NCI-H510A (cell line): ENCODE measurements at regions not wholly inside any gene's neighbourhood (a gene's known extent, or its start where the extent isn't known, plus 50 kb on each side); places are given as distances from the start of the nearest gene placed in this dataset.

Experiments
- DNase-seq: peaks from one replicate; lab custom pipeline; 2025; lab: John Stamatoyannopoulos, UW

GRCh38 chr21:27817902-27818623 lies 851.2 kb upstream of the ADAMTS5 start:
- no peak for DNase-seq

- no peak for DNase-seq
Observed at GRCh38 chr21:27817074-27817473, 850.2 kb upstream of the ADAMTS5 start.

GRCh38 chr21:27816301-27816700 lies 849.4 kb upstream of the ADAMTS5 start:
- DNase-seq = no peak

GRCh38 chr21:27814226-27814625 lies 847.3 kb upstream of the ADAMTS5 start:
- no peak for DNase-seq

GRCh38 chr21:27813750-27814149 lies 846.9 kb upstream of the ADAMTS5 start:
- DNase-seq = no peak

GRCh38 chr21:27813344-27813743 lies 846.5 kb upstream of the ADAMTS5 start:
- DNase-seq = no peak

GRCh38 chr21:27812279-27812678 lies 845.4 kb upstream of the ADAMTS5 start:
- DNase-seq = no peak

GRCh38 chr21:27808923-27809322 lies 842.0 kb upstream of the ADAMTS5 start:
- DNase-seq = no peak

GRCh38 chr21:27807596-27807995 lies 840.7 kb upstream of the ADAMTS5 start:
- DNase-seq = no peak

- no peak for DNase-seq
Observed at GRCh38 chr21:27806281-27806680, 839.4 kb upstream of the ADAMTS5 start.

GRCh38 chr21:27805696-27806095 lies 838.8 kb upstream of the ADAMTS5 start:
- DNase-seq = no peak

- DNase-seq = no peak
Observed at GRCh38 chr21:27804515-27804914, 837.6 kb upstream of the ADAMTS5 start.

GRCh38 chr21:27803571-27803970 lies 836.7 kb upstream of the ADAMTS5 start:
- no peak for DNase-seq

GRCh38 chr21:27802816-27803475 lies 836.1 kb upstream of the ADAMTS5 start:
- no peak for DNase-seq

- no peak for DNase-seq
Observed at GRCh38 chr21:27799861-27800260, 833.0 kb upstream of the ADAMTS5 start.

- DNase-seq = no peak
Observed at GRCh38 chr21:27796106-27796505, 829.2 kb upstream of the ADAMTS5 start.

GRCh38 chr21:27795418-27795817 lies 828.5 kb upstream of the ADAMTS5 start:
- no peak for DNase-seq

GRCh38 chr21:27793901-27794300 lies 827.0 kb upstream of the ADAMTS5 start:
- DNase-seq = no peak

GRCh38 chr21:27787046-27787445 lies 820.2 kb upstream of the ADAMTS5 start:
- DNase-seq = no peak

- no peak for DNase-seq
Observed at GRCh38 chr21:27779606-27780005, 812.7 kb upstream of the ADAMTS5 start.

- DNase-seq = no peak
Observed at GRCh38 chr21:27776925-27777553, 810.2 kb upstream of the ADAMTS5 start.

GRCh38 chr21:27772816-27773215 lies 805.9 kb upstream of the ADAMTS5 start:
- DNase-seq = no peak

GRCh38 chr21:27771938-27772483 lies 805.1 kb upstream of the ADAMTS5 start:
- no peak for DNase-seq
